ENCODE measurements at regions not wholly inside any gene's neighbourhood (a gene's known extent, or its start where the extent isn't known, plus 50 kb on each side); places are given as distances from the start of the nearest gene placed in this dataset.

DNA sequence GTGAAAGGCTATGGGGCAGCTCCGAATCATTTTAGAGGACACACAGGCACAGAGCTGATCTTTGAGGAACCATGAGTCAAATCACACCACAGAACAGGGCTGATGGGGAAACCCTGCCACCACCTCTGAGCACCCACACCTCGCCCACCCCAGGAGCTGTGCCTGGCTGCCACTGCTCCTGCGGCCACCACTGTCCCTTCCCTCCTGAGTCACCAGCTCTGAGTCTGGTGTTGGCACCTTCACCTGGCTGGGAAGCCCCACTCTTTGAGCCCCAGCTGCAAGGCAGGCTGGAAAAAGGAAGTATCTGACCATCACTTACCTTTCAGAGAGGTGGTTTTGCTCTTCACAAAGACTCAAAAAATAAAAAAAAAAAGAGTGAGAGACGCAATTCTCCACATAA lies 63.6 kb upstream of the MEF2A start:
- TF ChIP-seq TAF1 (IDR thresholded peaks at IDR 0.05; ENCODE audit: low read depth) (no peak), MAX (IDR thresholded peaks at IDR 0.05) (no peak)
- TF ChIP-seq, protein P1, sequence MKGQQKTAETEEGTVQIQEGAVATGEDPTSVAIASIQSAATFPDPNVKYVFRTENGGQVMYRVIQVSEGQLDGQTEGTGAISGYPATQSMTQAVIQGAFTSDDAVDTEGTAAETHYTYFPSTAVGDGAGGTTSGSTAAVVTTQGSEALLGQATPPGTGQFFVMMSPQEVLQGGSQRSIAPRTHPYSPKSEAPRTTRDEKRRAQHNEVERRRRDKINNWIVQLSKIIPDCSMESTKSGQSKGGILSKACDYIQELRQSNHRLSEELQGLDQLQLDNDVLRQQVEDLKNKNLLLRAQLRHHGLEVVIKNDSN (IDR thresholded peaks at IDR 0.05) = no peak

All from Ishikawa (cell line).